Endodermal cell (in vitro differentiated cells): ENCODE measurements at regions not wholly inside any gene's neighbourhood (a gene's known extent, or its start where the extent isn't known, plus 50 kb on each side); places are given as distances from the start of the nearest gene placed in this dataset.

ENCODE experiments used
- DNase-seq: peaks from one replicate; pipeline ENCODE4 v3.0.0-alpha.2; 2017
- H3K27ac ChIP-seq: 2 replicates; pipeline ENCODE4 v1.5.1; 2013; ENCODE audit warnings: mild to moderate bottlenecking, low read depth, low read length, moderate library complexity
- H3K27me3 ChIP-seq: 2 replicates; pipeline ENCODE4 v1.6.1; 2013; ENCODE audit warnings: mild to moderate bottlenecking, low read length, moderate library complexity; ENCODE audit not compliant: insufficient read depth, control insufficient read depth, poor library complexity, severe bottlenecking
- H3K36me3 ChIP-seq: 2 replicates; pipeline ENCODE4 v1.7.0; 2013; ENCODE audit warnings: mild to moderate bottlenecking, low read length, moderate library complexity; ENCODE audit not compliant: control insufficient read depth, insufficient read depth
- H3K4me1 ChIP-seq: one replicate; pipeline ENCODE4 v1.7.0; 2013; ENCODE audit warnings: low read length; ENCODE audit not compliant: control insufficient read depth, insufficient read depth
- H3K4me3 ChIP-seq: 2 replicates; pipeline ENCODE4 v1.5.1; 2013; ENCODE audit warnings: mild to moderate bottlenecking, low read length, moderate library complexity
- H3K9ac ChIP-seq: 2 replicates; pipeline ENCODE4 v1.6.1; 2013; ENCODE audit warnings: mild to moderate bottlenecking, low read length, moderate library complexity; ENCODE audit not compliant: poor library complexity, severe bottlenecking; ENCODE audit errors: extremely low read depth
- H3K9me3 ChIP-seq: 2 replicates; pipeline ENCODE4 v1.6.1; 2013; ENCODE audit warnings: mild to moderate bottlenecking, low read length, moderate library complexity; ENCODE audit not compliant: control insufficient read depth
- H3K27ac Mint-ChIP-seq: 2 replicates; pipeline ENCODE4 v1.8.0; 2020; ENCODE audit warnings: mixed read lengths
- H3K27me3 Mint-ChIP-seq: 2 replicates; pipeline ENCODE4 v1.8.0; 2021; ENCODE audit warnings: mild to moderate bottlenecking, mixed read lengths; ENCODE audit not compliant: insufficient read depth
- H3K36me3 Mint-ChIP-seq: 2 replicates; pipeline ENCODE4 v1.8.0; 2020; ENCODE audit warnings: low read depth, mixed read lengths
- H3K4me1 Mint-ChIP-seq: 2 replicates; pipeline ENCODE4 v1.8.0; 2020; ENCODE audit warnings: mixed read lengths
- H3K4me3 Mint-ChIP-seq: 2 replicates; pipeline ENCODE4 v1.8.0; 2020; ENCODE audit warnings: mild to moderate bottlenecking, moderate library complexity, mixed read lengths
- H3K9me3 Mint-ChIP-seq: 2 replicates; pipeline ENCODE4 v1.8.0; 2020; ENCODE audit warnings: mild to moderate bottlenecking, mixed read lengths
- WGBS, 2 experiments: methylation state at CpG; one replicate each; pipeline versions ENCODE4 v1.1.5 to v1.1.7; 2013; ENCODE audit warnings: missing lambda C conversion rate in 2 of 2, mixed read lengths in 1 of 2; ENCODE audit not compliant: insufficient coverage in 1 of 2, insufficient read length in 1 of 2; 5-methylcytosine and 5-hydroxymethylcytosine counted together
- TF ChIP-seq, protein P1 (sequence below): fragments of 200-600 bp; sonication (generic); conservative IDR thresholded peaks from 2 replicates; pipeline ENCODE4 v1.5.0; 2021; ENCODE audit warnings: antibody characterized with exemption, mild to moderate bottlenecking

- Histone ChIP-seq H3K4me3 (no peak overlapping the region), H3K36me3 (no peaks in the 10 kb centered on the region), H3K9me3 (no peaks in the 10 kb centered on the region), H3K4me1 (peaks cover 8% of the 10 kb centered on the region), H3K9ac (no peak overlapping the region), H3K27me3 (no peaks in the 10 kb centered on the region), H3K27ac (no peak overlapping the region)
- no peak for DNase-seq
- peaks cover 14% of the 10 kb centered on the region for H3K4me1 Mint-ChIP-seq
- H3K27ac Mint-ChIP-seq, result no peak overlapping the region
- no peak overlapping the region for H3K4me3 Mint-ChIP-seq
- WGBS, 2 experiments, result 95 to 98% methylated on average over 8 of the region's 9 CpGs
- H3K9me3 Mint-ChIP-seq, result no peaks in the 10 kb centered on the region
- TF ChIP-seq, protein P1, sequence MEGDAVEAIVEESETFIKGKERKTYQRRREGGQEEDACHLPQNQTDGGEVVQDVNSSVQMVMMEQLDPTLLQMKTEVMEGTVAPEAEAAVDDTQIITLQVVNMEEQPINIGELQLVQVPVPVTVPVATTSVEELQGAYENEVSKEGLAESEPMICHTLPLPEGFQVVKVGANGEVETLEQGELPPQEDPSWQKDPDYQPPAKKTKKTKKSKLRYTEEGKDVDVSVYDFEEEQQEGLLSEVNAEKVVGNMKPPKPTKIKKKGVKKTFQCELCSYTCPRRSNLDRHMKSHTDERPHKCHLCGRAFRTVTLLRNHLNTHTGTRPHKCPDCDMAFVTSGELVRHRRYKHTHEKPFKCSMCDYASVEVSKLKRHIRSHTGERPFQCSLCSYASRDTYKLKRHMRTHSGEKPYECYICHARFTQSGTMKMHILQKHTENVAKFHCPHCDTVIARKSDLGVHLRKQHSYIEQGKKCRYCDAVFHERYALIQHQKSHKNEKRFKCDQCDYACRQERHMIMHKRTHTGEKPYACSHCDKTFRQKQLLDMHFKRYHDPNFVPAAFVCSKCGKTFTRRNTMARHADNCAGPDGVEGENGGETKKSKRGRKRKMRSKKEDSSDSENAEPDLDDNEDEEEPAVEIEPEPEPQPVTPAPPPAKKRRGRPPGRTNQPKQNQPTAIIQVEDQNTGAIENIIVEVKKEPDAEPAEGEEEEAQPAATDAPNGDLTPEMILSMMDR, result no peak
- H3K27me3 Mint-ChIP-seq, result peaks cover 10% of the 10 kb centered on the region
- no peaks in the 10 kb centered on the region for H3K36me3 Mint-ChIP-seq
These were observed 56.6 kb upstream of the SLC22A23 start for GRCh38 chr6:3513416-3513815.

DNA sequence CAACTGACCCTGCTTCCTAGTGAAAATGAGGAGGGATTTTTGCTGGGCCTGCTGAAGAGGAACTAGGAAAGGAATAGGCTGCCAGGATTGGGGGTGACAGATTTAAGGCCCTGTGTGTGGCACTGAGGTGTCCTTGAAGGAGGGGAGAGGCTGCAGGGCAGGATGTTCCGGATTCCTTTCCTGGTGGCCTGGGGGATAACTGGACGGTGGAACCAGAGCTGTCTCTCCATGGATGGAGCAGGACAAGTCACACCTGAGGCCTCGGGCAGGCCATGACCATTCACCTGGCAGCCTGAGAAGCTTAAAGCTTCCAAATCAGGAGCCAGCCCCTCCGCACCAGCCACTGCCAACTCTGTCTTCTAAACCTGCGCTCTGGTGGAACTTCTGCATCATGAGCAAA lies 56.0 kb upstream of the SLC22A23 start:
- Mint-ChIP-seq H3K27me3 (peaks cover 10% of the 10 kb centered on the region), H3K4me3 (no peak overlapping the region), H3K36me3 (no peaks in the 10 kb centered on the region), H3K9me3 (no peaks in the 10 kb centered on the region), H3K4me1 (peaks cover 14% of the 10 kb centered on the region), H3K27ac (no peak overlapping the region)
- H3K9ac ChIP-seq, result no peak overlapping the region
- no peaks in the 10 kb centered on the region for H3K9me3 ChIP-seq
- H3K36me3 ChIP-seq, result no peaks in the 10 kb centered on the region
- H3K4me3 ChIP-seq, result no peak overlapping the region
- WGBS, 2 experiments, result 92 to 93% methylated on average over 5 of the region's 5 CpGs
- DNase-seq, result no peak
- H3K4me1 ChIP-seq, result peaks cover 8% of the 10 kb centered on the region
- H3K27me3 ChIP-seq, result no peaks in the 10 kb centered on the region
- TF ChIP-seq, protein P1, result no peak
- no peak overlapping the region for H3K27ac ChIP-seq

GRCh38 chr6:3510617-3511016 lies 53.8 kb upstream of the SLC22A23 start:
- Histone ChIP-seq H3K36me3 (no peaks in the 10 kb centered on the region), H3K27ac (no peak overlapping the region), H3K4me3 (no peak overlapping the region), H3K9me3 (no peaks in the 10 kb centered on the region), H3K9ac (no peak overlapping the region), H3K4me1 (peaks cover 8% of the 10 kb centered on the region), H3K27me3 (no peaks in the 10 kb centered on the region)
- Mint-ChIP-seq H3K36me3 (no peaks in the 10 kb centered on the region), H3K27ac (no peak overlapping the region), H3K4me1 (peaks cover 14% of the 10 kb centered on the region), H3K27me3 (peaks cover 5% of the 10 kb centered on the region), H3K9me3 (no peaks in the 10 kb centered on the region), H3K4me3 (no peak overlapping the region)
- TF ChIP-seq, protein P1, result no peak
- WGBS, 2 experiments, result 82 to 87% methylated on average over 8 of the region's 8 CpGs
- DNase-seq, result no peak
